ENCODE measurements at regions not wholly inside any gene's neighbourhood (a gene's known extent, or its start where the extent isn't known, plus 50 kb on each side); places are given as distances from the start of the nearest gene placed in this dataset.

DNA sequence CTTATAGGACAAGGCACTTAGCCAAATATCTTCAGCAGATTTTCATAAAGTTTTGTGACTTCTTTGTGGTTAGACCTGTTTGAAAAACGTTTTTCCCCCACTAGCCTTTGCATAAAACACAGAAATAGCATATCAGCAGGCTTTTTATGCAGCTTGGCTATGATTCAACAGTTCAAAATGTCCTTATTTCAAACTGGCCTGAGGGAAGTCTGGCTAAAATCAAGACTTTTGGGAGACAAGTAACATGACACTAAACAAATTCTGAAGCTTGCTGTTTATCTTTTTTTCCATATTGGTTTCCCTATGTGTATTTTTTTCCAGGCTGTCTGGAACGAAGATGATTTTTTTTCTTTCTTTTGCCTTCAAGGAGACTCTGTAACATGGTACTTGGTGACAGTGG, 95.1 kb upstream of the L3MBTL4 start:
- Histone ChIP-seq H3K4me1 (ENCODE audit: control insufficient read depth in 4 of 4, insufficient read depth in 4 of 4, low read length in 3 of 4) (no peaks in the 10 kb centered on the region), H3K27ac (ENCODE audit: low read depth in 1 of 2, low read length in 2 of 2) (no peak overlapping the region), H3K36me3 (ENCODE audit: control insufficient read depth in 4 of 4, insufficient read depth in 3 of 4, low read depth in 1 of 4, low read length in 3 of 4) (no peaks in the 10 kb centered on the region), H3K4me3 (ENCODE audit: low read depth in 1 of 3, low read length in 3 of 3) (no peak overlapping the region), H3K9ac (ENCODE audit: low read depth in 1 of 2, low read length in 2 of 2) (no peak overlapping the region), H3K27me3 (ENCODE audit: control insufficient read depth in 4 of 4, insufficient read depth in 4 of 4, low read length in 3 of 4) (peaks cover 0 to 5% (median 0%) of the 10 kb centered on the region in 4 donors), H3K9me3 (ENCODE audit: control insufficient read depth in 4 of 4, low read length in 3 of 4) (no peaks in the 10 kb centered on the region)
- 28% methylated on average over 2 of the region's 2 CpGs for WGBS
- DNase-seq (ENCODE audit: low spot score), result no peak
- TF ChIP-seq, protein P1, sequence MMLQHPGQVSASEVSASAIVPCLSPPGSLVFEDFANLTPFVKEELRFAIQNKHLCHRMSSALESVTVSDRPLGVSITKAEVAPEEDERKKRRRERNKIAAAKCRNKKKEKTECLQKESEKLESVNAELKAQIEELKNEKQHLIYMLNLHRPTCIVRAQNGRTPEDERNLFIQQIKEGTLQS (IDR thresholded peaks at IDR 0.05), result no peak
- TF ChIP-seq FOXA2 (IDR thresholded peaks at IDR 0.05) (no peak), JUND (IDR thresholded peaks at IDR 0.05) (no peak), HNF4A (conservative IDR thresholded peaks at IDR 0.05) (no peak), EGR1 (IDR thresholded peaks at IDR 0.05; ENCODE audit: low read depth in 2 of 2) (no peak), GABPA (IDR thresholded peaks at IDR 0.05 in 1 of 2, conservative IDR thresholded peaks at IDR 0.05 in 1 of 2) (no peak)
- TF ChIP-seq, protein P2, sequence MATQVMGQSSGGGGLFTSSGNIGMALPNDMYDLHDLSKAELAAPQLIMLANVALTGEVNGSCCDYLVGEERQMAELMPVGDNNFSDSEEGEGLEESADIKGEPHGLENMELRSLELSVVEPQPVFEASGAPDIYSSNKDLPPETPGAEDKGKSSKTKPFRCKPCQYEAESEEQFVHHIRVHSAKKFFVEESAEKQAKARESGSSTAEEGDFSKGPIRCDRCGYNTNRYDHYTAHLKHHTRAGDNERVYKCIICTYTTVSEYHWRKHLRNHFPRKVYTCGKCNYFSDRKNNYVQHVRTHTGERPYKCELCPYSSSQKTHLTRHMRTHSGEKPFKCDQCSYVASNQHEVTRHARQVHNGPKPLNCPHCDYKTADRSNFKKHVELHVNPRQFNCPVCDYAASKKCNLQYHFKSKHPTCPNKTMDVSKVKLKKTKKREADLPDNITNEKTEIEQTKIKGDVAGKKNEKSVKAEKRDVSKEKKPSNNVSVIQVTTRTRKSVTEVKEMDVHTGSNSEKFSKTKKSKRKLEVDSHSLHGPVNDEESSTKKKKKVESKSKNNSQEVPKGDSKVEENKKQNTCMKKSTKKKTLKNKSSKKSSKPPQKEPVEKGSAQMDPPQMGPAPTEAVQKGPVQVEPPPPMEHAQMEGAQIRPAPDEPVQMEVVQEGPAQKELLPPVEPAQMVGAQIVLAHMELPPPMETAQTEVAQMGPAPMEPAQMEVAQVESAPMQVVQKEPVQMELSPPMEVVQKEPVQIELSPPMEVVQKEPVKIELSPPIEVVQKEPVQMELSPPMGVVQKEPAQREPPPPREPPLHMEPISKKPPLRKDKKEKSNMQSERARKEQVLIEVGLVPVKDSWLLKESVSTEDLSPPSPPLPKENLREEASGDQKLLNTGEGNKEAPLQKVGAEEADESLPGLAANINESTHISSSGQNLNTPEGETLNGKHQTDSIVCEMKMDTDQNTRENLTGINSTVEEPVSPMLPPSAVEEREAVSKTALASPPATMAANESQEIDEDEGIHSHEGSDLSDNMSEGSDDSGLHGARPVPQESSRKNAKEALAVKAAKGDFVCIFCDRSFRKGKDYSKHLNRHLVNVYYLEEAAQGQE (IDR thresholded peaks at IDR 0.05), result no peak
- TF ChIP-seq, protein P3, sequence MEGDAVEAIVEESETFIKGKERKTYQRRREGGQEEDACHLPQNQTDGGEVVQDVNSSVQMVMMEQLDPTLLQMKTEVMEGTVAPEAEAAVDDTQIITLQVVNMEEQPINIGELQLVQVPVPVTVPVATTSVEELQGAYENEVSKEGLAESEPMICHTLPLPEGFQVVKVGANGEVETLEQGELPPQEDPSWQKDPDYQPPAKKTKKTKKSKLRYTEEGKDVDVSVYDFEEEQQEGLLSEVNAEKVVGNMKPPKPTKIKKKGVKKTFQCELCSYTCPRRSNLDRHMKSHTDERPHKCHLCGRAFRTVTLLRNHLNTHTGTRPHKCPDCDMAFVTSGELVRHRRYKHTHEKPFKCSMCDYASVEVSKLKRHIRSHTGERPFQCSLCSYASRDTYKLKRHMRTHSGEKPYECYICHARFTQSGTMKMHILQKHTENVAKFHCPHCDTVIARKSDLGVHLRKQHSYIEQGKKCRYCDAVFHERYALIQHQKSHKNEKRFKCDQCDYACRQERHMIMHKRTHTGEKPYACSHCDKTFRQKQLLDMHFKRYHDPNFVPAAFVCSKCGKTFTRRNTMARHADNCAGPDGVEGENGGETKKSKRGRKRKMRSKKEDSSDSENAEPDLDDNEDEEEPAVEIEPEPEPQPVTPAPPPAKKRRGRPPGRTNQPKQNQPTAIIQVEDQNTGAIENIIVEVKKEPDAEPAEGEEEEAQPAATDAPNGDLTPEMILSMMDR (IDR thresholded peaks at IDR 0.05; ENCODE audit: low read depth, low read length, missing input control), result no peak
- TF ChIP-seq, protein P4, sequence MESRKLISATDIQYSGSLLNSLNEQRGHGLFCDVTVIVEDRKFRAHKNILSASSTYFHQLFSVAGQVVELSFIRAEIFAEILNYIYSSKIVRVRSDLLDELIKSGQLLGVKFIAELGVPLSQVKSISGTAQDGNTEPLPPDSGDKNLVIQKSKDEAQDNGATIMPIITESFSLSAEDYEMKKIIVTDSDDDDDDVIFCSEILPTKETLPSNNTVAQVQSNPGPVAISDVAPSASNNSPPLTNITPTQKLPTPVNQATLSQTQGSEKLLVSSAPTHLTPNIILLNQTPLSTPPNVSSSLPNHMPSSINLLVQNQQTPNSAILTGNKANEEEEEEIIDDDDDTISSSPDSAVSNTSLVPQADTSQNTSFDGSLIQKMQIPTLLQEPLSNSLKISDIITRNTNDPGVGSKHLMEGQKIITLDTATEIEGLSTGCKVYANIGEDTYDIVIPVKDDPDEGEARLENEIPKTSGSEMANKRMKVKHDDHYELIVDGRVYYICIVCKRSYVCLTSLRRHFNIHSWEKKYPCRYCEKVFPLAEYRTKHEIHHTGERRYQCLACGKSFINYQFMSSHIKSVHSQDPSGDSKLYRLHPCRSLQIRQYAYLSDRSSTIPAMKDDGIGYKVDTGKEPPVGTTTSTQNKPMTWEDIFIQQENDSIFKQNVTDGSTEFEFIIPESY (IDR thresholded peaks at IDR 0.05), result no peak

DNA sequence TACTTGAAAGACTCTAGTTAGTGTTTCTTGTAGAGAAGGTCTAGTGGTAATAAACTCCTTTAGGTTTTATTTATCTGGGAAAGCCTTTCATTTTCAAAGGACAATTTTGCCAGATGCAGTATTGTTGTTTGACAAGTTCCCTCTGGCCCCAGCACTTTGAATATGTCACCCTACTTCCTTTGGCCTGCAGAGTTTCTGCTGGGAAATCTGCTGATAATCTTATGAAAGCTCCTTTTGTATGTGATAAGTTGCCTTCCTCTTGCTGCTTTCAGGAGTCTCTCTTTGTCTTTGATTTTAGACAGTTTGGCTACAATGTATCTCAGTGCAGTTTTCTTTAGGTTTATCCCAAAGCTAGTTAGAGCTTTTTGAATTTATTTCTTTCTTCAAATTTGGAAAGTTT, 106.2 kb upstream of the L3MBTL4 start:
- Histone ChIP-seq H3K27me3 (ENCODE audit: control insufficient read depth in 4 of 4, insufficient read depth in 4 of 4, low read length in 3 of 4) (no peaks in the 10 kb centered on the region), H3K9ac (ENCODE audit: low read depth in 1 of 2, low read length in 2 of 2) (no peak overlapping the region), H3K27ac (ENCODE audit: low read depth in 1 of 2, low read length in 2 of 2) (no peak overlapping the region), H3K4me1 (ENCODE audit: control insufficient read depth in 4 of 4, insufficient read depth in 4 of 4, low read length in 3 of 4) (no peaks in the 10 kb centered on the region), H3K9me3 (ENCODE audit: control insufficient read depth in 4 of 4, low read length in 3 of 4) (no peaks in the 10 kb centered on the region), H3K36me3 (ENCODE audit: control insufficient read depth in 4 of 4, insufficient read depth in 3 of 4, low read depth in 1 of 4, low read length in 3 of 4) (no peaks in the 10 kb centered on the region), H3K4me3 (ENCODE audit: low read depth in 1 of 3, low read length in 3 of 3) (no peak overlapping the region)
- no peak for TF ChIP-seq FOXA2 (IDR thresholded peaks at IDR 0.05)
- TF ChIP-seq NR2F2 (IDR thresholded peaks at IDR 0.05), result no peak
- no peak for TF ChIP-seq YY1 (IDR thresholded peaks at IDR 0.05)
- TF ChIP-seq, protein P3 (IDR thresholded peaks at IDR 0.05; ENCODE audit: low read depth, low read length, missing input control), result no peak
- TF ChIP-seq RAD21 (IDR thresholded peaks at IDR 0.05), result no peak
- TF ChIP-seq TAF1 (conservative IDR thresholded peaks at IDR 0.05), result no peak
- no peak for TF ChIP-seq HNF4A (conservative IDR thresholded peaks at IDR 0.05)
- no peak for TF ChIP-seq RXRA (IDR thresholded peaks at IDR 0.05)
- no peak for TF ChIP-seq JUND (IDR thresholded peaks at IDR 0.05)
- no peak for DNase-seq (ENCODE audit: low spot score)
